ENCODE measurements at regions not wholly inside any gene's neighbourhood (a gene's known extent, or its start where the extent isn't known, plus 50 kb on each side); places are given as distances from the start of the nearest gene placed in this dataset.

DNA sequence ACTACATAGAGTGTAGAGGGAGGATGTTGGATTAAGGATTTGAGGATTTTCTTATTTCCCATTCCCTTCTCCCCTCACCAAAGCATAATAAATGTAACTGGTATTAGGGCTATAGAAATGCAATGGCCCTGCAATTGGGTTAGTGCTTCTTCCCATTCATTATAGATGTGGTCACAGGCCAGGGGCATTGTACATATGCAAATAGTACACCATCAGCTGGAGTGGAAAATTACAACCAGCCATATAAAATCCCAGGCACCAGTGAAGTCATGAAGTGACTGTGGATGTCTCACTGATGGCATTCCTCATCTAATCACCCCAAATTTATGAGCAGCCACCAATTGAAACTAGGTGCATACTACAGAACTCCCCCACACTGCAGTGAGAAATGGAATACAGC, 105.9 kb downstream of the PLK2 start:
- TF ChIP-seq, protein P1, sequence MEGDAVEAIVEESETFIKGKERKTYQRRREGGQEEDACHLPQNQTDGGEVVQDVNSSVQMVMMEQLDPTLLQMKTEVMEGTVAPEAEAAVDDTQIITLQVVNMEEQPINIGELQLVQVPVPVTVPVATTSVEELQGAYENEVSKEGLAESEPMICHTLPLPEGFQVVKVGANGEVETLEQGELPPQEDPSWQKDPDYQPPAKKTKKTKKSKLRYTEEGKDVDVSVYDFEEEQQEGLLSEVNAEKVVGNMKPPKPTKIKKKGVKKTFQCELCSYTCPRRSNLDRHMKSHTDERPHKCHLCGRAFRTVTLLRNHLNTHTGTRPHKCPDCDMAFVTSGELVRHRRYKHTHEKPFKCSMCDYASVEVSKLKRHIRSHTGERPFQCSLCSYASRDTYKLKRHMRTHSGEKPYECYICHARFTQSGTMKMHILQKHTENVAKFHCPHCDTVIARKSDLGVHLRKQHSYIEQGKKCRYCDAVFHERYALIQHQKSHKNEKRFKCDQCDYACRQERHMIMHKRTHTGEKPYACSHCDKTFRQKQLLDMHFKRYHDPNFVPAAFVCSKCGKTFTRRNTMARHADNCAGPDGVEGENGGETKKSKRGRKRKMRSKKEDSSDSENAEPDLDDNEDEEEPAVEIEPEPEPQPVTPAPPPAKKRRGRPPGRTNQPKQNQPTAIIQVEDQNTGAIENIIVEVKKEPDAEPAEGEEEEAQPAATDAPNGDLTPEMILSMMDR (conservative IDR thresholded peaks at IDR 0.05; ENCODE audit: low read depth, low read length) = no peak
- no peak for TF ChIP-seq EZH2 (IDR thresholded peaks at IDR 0.05; ENCODE audit: borderline replicate concordance, low read depth, low read length, poor library complexity, severe bottlenecking)
